ENCODE measurements at regions not wholly inside any gene's neighbourhood (a gene's known extent, or its start where the extent isn't known, plus 50 kb on each side); places are given as distances from the start of the nearest gene placed in this dataset.
"Not testable (repeated sequence)": the region's sequence is repeated elsewhere in the genome, so short reads cannot be mapped to it uniquely, and the experiment has no call there.

GRCh38 chr13:62367971-62368370 is 952.3 kb upstream of the PCDH20 start:
- TF ChIP-seq CTCF (IDR thresholded peaks at IDR 0.05; ENCODE audit: low read depth, low read length); EZH2phosphoT487 (IDR thresholded peaks at IDR 0.05; ENCODE audit: low read depth): not testable (repeated sequence)
